Endothelial cell of umbilical vein (primary cell): ENCODE measurements at regions not wholly inside any gene's neighbourhood (a gene's known extent, or its start where the extent isn't known, plus 50 kb on each side); places are given as distances from the start of the nearest gene placed in this dataset.

Source experiments
- BruUV-seq: library from RNA; stranded (reverse); fragments of 400-500 nt; replicated peaks from 2 replicates; lab custom pipeline; 2021; lab: Mats Ljungman, UMichigan
- CTCF ChIA-PET: fragments of 300-600, 350-600 bp; sonication (Branson Sonifier 250); formaldehyde crosslinking; loops from one replicate; lab custom pipeline; 2021; ENCODE audit warnings: antibody characterized with exemption, inconsistent platforms; lab: Charles Lee
- POLR2A ChIA-PET: fragments of 300-600, 350-600 bp; sonication (Branson Sonifier 250); formaldehyde crosslinking; loops from one replicate; lab custom pipeline; 2021; ENCODE audit warnings: antibody characterized with exemption, inconsistent platforms; lab: Charles Lee
- DNase-seq: peaks from one replicate; pipeline ENCODE4 v3.0.0-alpha.2; 2011; ENCODE audit warnings: low read depth, low spot score
- FAIRE-seq: peaks from 2 replicates; lab custom pipeline; 2011; peaks lifted over from hg19 to GRCh38; lab: Jason Lieb, UNC
- H2AFZ ChIP-seq: 2 replicates; pipeline ENCODE4 v1.6.0; 2012; ENCODE audit warnings: low read depth, low read length, control low read depth, inconsistent platforms
- H3K27ac ChIP-seq: 2 replicates; pipeline ENCODE4 v1.5.1; 2011; ENCODE audit warnings: low read depth, mild to moderate bottlenecking, control low read depth, low read length, moderate library complexity; ENCODE audit not compliant: insufficient read depth
- H3K27me3 ChIP-seq, 2 experiments: 2 replicates each; pipeline versions ENCODE4 v1.6.0 to v1.6.1; 2011; ENCODE audit warnings: low read length in 2 of 2, mixed read lengths in 1 of 2; ENCODE audit not compliant: control insufficient read depth in 2 of 2, insufficient read depth in 2 of 2
- H3K36me3 ChIP-seq, 2 experiments: 2 replicates in 1 of 2; 3 replicates in 1 of 2; pipeline ENCODE4 v1.5.1; 2011; ENCODE audit warnings: low read length in 2 of 2, mild to moderate bottlenecking in 1 of 2, moderate library complexity in 1 of 2; ENCODE audit not compliant: control insufficient read depth in 2 of 2, insufficient read depth in 2 of 2; ENCODE audit errors: extremely low read depth in 1 of 2
- H3K4me1 ChIP-seq: 3 replicates; pipeline ENCODE4 v1.5.1; 2011; ENCODE audit warnings: mild to moderate bottlenecking, low read length; ENCODE audit not compliant: control insufficient read depth, insufficient read depth; ENCODE audit errors: extremely low read depth
- H3K4me2 ChIP-seq: 2 replicates; pipeline ENCODE4 v1.6.1; 2011; ENCODE audit warnings: low read length, control low read depth, mixed read lengths; ENCODE audit not compliant: insufficient read depth
- H3K4me3 ChIP-seq, 3 experiments: fragments of 200-600 bp in 1 of 3; sonication (generic), shearing (Covaris generic) in 1 of 3; replicated peaks in 1 of 3; 2 replicates each; pipeline ENCODE4 v1.5.1; 2011 to 2016; ENCODE audit warnings: control low read depth in 3 of 3, low read length in 3 of 3, mild to moderate bottlenecking in 2 of 3, inconsistent platforms in 1 of 3, low read depth in 1 of 3, moderate library complexity in 1 of 3; ENCODE audit not compliant: insufficient read depth in 1 of 3
- H3K79me2 ChIP-seq: 2 replicates; pipeline ENCODE4 v1.6.0; 2012; ENCODE audit warnings: low read length, inconsistent platforms; ENCODE audit not compliant: control insufficient read depth, insufficient read depth
- H3K9ac ChIP-seq: replicated peaks from 2 replicates; pipeline ENCODE3; 2011; ENCODE audit warnings: low read length, control low read depth; ENCODE audit not compliant: insufficient read depth; ENCODE audit errors: extremely low read depth
- H3K9me1 ChIP-seq: replicated peaks from 3 replicates; pipeline ENCODE4 v1.6.0; 2011; ENCODE audit warnings: mild to moderate bottlenecking, low read length; ENCODE audit not compliant: control insufficient read depth, insufficient read depth; ENCODE audit errors: extremely low read depth
- H3K9me3 ChIP-seq: replicated peaks from 2 replicates; pipeline ENCODE4 v1.5.1; 2012; ENCODE audit warnings: low read length, inconsistent platforms; ENCODE audit not compliant: control insufficient read depth, insufficient read depth
- H4K20me1 ChIP-seq: replicated peaks from 2 replicates; pipeline ENCODE3; 2011; ENCODE audit warnings: mild to moderate bottlenecking, low read length; ENCODE audit not compliant: control insufficient read depth, insufficient read depth; ENCODE audit errors: extremely low read depth
- FOS ChIP-seq: IDR thresholded peaks from 2 replicates; pipeline ENCODE4 v1.6.1; 2011; ENCODE audit warnings: mild to moderate bottlenecking, low read length, moderate library complexity, borderline replicate concordance; ENCODE audit not compliant: insufficient read depth
- GATA2 ChIP-seq: IDR thresholded peaks from 2 replicates; pipeline ENCODE4 v1.7.0; 2011; ENCODE audit warnings: low read depth, mild to moderate bottlenecking, moderate library complexity, mixed read lengths, low read length; ENCODE audit not compliant: insufficient read length, insufficient read depth
- JUN ChIP-seq: IDR thresholded peaks from 2 replicates; pipeline ENCODE4 v1.6.1; 2011; ENCODE audit warnings: borderline replicate concordance, low read depth; ENCODE audit not compliant: insufficient read length, insufficient read depth
- POLR2A ChIP-seq: IDR thresholded peaks from 2 replicates; pipeline ENCODE4 v1.6.1; 2012; ENCODE audit warnings: low read depth, mild to moderate bottlenecking, control low read depth, low read length
- POLR2AphosphoS5 ChIP-seq: IDR thresholded peaks from 2 replicates; pipeline ENCODE4 v1.6.1; 2012; ENCODE audit warnings: low read depth, mild to moderate bottlenecking, control low read depth, low read length, moderate library complexity; ENCODE audit not compliant: insufficient read depth
- dilution Hi-C: fragments of 300-500 bp; cut with MboI; formaldehyde crosslinking; loops from one replicate; pipeline ENCODE4 v1.15.0; 2019; ENCODE audit warnings: low sequenced_read_pairs; ENCODE audit not compliant: extremely low pct_ligation_motif_present
- intact Hi-C: fragments of 100-400 bp; cut with micrococcal nuclease; formaldehyde crosslinking; loops from one replicate; pipeline ENCODE4 v1.10.0; 2022
- TF ChIP-seq, protein P1 (sequence below): IDR thresholded peaks from 2 replicates; pipeline ENCODE4 v1.6.1; 2011; ENCODE audit not compliant: insufficient read depth, insufficient read length
- TF ChIP-seq, protein P2 (sequence below), 2 donors: IDR thresholded peaks; 1 replicate in 1 of 2; 2 replicates in 1 of 2; pipeline ENCODE4 v1.5.1; 2011; ENCODE audit warnings: low read length in 2 of 2, mild to moderate bottlenecking in 2 of 2, moderate library complexity in 2 of 2, control low read depth in 1 of 2, inconsistent platforms in 1 of 2, low read depth in 1 of 2; ENCODE audit not compliant: insufficient read depth in 1 of 2; ENCODE audit errors: extremely low read depth in 1 of 2

DNA sequence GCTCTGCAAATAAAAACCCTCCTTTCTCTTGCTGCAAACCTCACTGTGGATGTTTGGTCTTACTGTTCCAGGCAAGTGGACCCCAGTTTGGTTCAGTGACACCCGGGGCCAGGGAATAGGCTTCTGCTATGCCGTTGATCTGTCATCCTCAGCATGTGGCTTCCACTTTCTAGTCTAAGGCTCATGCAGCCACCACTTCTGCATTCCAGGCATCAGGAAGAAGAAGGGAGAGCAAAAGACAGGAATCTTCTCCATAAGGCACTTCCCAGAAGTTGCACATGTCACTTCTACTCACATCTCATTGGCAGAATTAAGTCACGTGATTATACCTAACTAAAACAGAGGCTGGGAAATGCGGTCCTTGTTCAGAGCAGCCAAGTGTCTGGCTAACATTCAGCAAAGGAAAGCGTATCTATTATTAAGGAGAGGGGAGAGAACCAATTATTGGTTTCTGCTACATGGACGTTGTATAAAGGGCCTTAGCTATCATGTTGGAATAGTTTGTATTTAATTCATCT, 173.6 kb upstream of the PFN2 start:
- no peak for TF ChIP-seq FOS
- no peak for TF ChIP-seq POLR2AphosphoS5
- TF ChIP-seq GATA2, result no peak
- TF ChIP-seq POLR2A, result no peak
- Histone ChIP-seq H3K27ac (no peak overlapping the region), H3K4me2 (no peak overlapping the region), H3K9me3 (no peaks in the 10 kb centered on the region), H3K9me1 (no peaks in the 10 kb centered on the region), H3K79me2 (no peaks in the 10 kb centered on the region), H4K20me1 (no peaks in the 10 kb centered on the region), H3K4me3 (no peak overlapping the region), H3K27me3 (peaks cover 0 to 2% of the 10 kb centered on the region in 2 experiments), H3K4me1 (no peaks in the 10 kb centered on the region), H3K9ac (no peak overlapping the region), H3K36me3 (no peaks in the 10 kb centered on the region), H2AFZ (no peak overlapping the region)
- ChIA-PET CTCF (interaction anchor here (1.5 kb wide), 1 partner anchor 40 kb away, joined by 3 read pairs; no protein-coding TSS in a partner anchor), POLR2A (no interaction called here)
- dilution Hi-C loops (no loop called here), intact Hi-C loops (no loop called here)
- no peak for FAIRE-seq
- DNase-seq, result no peak
- BruUV-seq, result no TSS peak

DNA sequence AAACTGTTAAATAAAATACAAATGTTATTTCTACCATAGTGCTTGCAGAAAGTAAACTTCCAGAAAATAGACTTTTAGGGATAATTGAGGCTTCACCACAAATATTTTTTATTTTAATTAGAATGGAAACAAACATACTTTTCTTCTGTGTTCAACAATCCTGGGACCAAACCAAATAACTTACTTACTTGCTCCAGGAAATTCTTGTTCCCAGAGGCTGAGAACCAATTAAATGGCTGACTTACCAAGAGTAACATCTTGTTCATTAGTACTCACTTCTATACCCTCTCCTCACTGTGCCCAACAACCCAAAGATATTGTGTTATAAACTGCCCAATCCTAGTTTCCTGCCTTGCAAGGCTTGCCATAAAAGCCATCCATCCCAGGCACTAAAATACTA, 172.2 kb upstream of the PFN2 start:
- Histone ChIP-seq H3K4me1 (no peaks in the 10 kb centered on the region), H3K27ac (no peak overlapping the region), H3K27me3 (peaks cover 2 to 5% of the 10 kb centered on the region in 2 experiments), H2AFZ (no peak overlapping the region), H3K4me2 (no peak overlapping the region), H3K9me1 (no peaks in the 10 kb centered on the region), H3K36me3 (no peaks in the 10 kb centered on the region), H4K20me1 (no peaks in the 10 kb centered on the region), H3K9ac (no peak overlapping the region), H3K79me2 (no peaks in the 10 kb centered on the region), H3K9me3 (no peaks in the 10 kb centered on the region), H3K4me3 (no peak overlapping the region)
- FAIRE-seq (no peak), DNase-seq (no peak)
- TF ChIP-seq POLR2AphosphoS5 (no peak), GATA2 (no peak), FOS (no peak), POLR2A (no peak), JUN (no peak)
- TF ChIP-seq, protein P1, sequence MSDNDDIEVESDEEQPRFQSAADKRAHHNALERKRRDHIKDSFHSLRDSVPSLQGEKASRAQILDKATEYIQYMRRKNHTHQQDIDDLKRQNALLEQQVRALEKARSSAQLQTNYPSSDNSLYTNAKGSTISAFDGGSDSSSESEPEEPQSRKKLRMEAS, result no peak
- TF ChIP-seq, protein P2, sequence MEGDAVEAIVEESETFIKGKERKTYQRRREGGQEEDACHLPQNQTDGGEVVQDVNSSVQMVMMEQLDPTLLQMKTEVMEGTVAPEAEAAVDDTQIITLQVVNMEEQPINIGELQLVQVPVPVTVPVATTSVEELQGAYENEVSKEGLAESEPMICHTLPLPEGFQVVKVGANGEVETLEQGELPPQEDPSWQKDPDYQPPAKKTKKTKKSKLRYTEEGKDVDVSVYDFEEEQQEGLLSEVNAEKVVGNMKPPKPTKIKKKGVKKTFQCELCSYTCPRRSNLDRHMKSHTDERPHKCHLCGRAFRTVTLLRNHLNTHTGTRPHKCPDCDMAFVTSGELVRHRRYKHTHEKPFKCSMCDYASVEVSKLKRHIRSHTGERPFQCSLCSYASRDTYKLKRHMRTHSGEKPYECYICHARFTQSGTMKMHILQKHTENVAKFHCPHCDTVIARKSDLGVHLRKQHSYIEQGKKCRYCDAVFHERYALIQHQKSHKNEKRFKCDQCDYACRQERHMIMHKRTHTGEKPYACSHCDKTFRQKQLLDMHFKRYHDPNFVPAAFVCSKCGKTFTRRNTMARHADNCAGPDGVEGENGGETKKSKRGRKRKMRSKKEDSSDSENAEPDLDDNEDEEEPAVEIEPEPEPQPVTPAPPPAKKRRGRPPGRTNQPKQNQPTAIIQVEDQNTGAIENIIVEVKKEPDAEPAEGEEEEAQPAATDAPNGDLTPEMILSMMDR (IDR thresholded peaks at IDR 0.05; ENCODE audit: extremely low read depth in 1 of 2, insufficient read depth in 1 of 2, low read depth in 1 of 2, low read length in 2 of 2), result no peak
- dilution Hi-C loops, result no loop called here
- POLR2A ChIA-PET, result no interaction called here
- CTCF ChIA-PET, result no interaction called here
- no TSS peak for BruUV-seq
- intact Hi-C loops, result no loop called here
